Heart right ventricle (tissue), 16 donors: ENCODE measurements at regions not wholly inside any gene's neighbourhood (a gene's known extent, or its start where the extent isn't known, plus 50 kb on each side); places are given as distances from the start of the nearest gene placed in this dataset.

Experiments
- ATAC-seq, 8 donors: fragments of 200-7000 bp; cut with Tn5 transposase; one replicate each; pipeline ENCODE4 v1.9.1; 2020; ENCODE audit warnings: mild to moderate bottlenecking in 8 of 8, moderate library complexity in 8 of 8, moderate number of reproducible peaks in 1 of 8
- DNase-seq, 2 donors: peaks; one replicate each; pipeline ENCODE4 v3.0.0-alpha.2; 2020
- H3K27ac ChIP-seq, 10 donors: fragments of 200-600 bp; sonication (generic) in 2 of 10; one replicate each; pipeline versions ENCODE4 v1.5.0 to v1.8.0; 2020 to 2022; ENCODE audit warnings: mild to moderate bottlenecking in 3 of 10
- H3K27me3 ChIP-seq, 7 donors: fragments of 200-600 bp; one replicate each; pipeline ENCODE4 v1.8.0; 2021 to 2022; ENCODE audit warnings: mild to moderate bottlenecking in 2 of 7
- H3K36me3 ChIP-seq, 9 donors: fragments of 200-600 bp; sonication (generic) in 1 of 9; one replicate each; pipeline versions ENCODE4 v1.5.0 to v1.8.0; 2020 to 2022; ENCODE audit warnings: mild to moderate bottlenecking in 2 of 9
- H3K4me1 ChIP-seq, 9 donors: fragments of 200-600 bp; sonication (generic) in 1 of 9; one replicate each; pipeline versions ENCODE4 v1.5.0 to v1.8.0; 2020 to 2022; ENCODE audit warnings: mild to moderate bottlenecking in 4 of 9
- H3K4me3 ChIP-seq, 10 donors: fragments of 200-600 bp; sonication (generic) in 2 of 10; one replicate each; pipeline versions ENCODE4 v1.5.0 to v1.8.0; 2020 to 2022; ENCODE audit warnings: mild to moderate bottlenecking in 7 of 10, moderate library complexity in 2 of 10
- H3K9me3 ChIP-seq, 11 donors: fragments of 200-600 bp in 10 of 11; sonication (generic) in 2 of 11; one replicate each; pipeline versions ENCODE4 v1.5.0 to v1.8.0; 2013 to 2022; ENCODE audit warnings: mild to moderate bottlenecking in 2 of 11, control low read depth in 1 of 11, moderate library complexity in 1 of 11
- CTCF ChIP-seq, 9 donors: fragments of 200-600 bp; sonication (generic) in 2 of 9; IDR thresholded peaks; one replicate each; pipeline versions ENCODE4 v1.5.0 to v1.8.0; 2021 to 2022; ENCODE audit warnings: antibody characterized with exemption in 9 of 9, mild to moderate bottlenecking in 5 of 9, moderate library complexity in 1 of 9
- WGBS, 2 donors: extraction: QIAGEN DNeasy Blood & Tissue Kit; methylation state at CpG; one replicate each; pipeline ENCODE4 v1.1.7; 2013; ENCODE audit warnings: inconsistent platforms in 1 of 2; 5-methylcytosine and 5-hydroxymethylcytosine counted together
- intact Hi-C, 10 donors: fragments of 100-400 bp; cut with DNase I; formaldehyde crosslinking; loops; one replicate each; pipeline versions ENCODE4 v1.11.1 to v1.14.2; 2022
- donor health status: Arrhythmogenic right ventricular cardiomyopathy.
- donor health status: ischemic (EF 13 %, LVEDD 7.1; RV severe dilation, severe dysfunction).
- donor health status: healthy with polysubstance abuse.
- donor health status: DM: no; HTN: yes; CAD: no.
- donor health status: DM: no; HTN: no; CAD: no.
- donor health status: ischemic (EF 25% LVEDD 6.9; RV normal size, moderate dysfunction).
- donor health status: ischemic (EF 25% LVEDD 5.7; RV mildly dilated, moderate dysfunction).
- donor health status: healthy.
- donor health status: DM: yes; HTN: yes; CAD: no.
- donor health status: Ischemic cardiomyopathy.
- donor health status: ischemic (EF 35%, LVEDD 5.7; RV mildly dilated, moderate dysfunction).
- donor health status: nonischemic (EF 11% LVEDD 7.7; RV severe dilation, severe dysfunction).
- donor health status: DM: yes; HTN: yes; CAD: no.
- donor health status: PGD.
- donor health status: ischemic (EF 29% LVEDD 5.4; RV normal size, mild dysfunction).
- donor health status: nonischemic (EF 23%, LVEDD 6.1; RV moderate dilation, normal function).

- 89 to 91% methylated on average over 2 of the region's 2 CpGs for WGBS, 2 donors
- no peaks in the 10 kb centered on the region for H3K36me3 ChIP-seq
- no peak for DNase-seq
- peaks cover 0 to 2% (median under 1%) of the 10 kb centered on the region in 9 donors for H3K4me1 ChIP-seq
- H3K27ac ChIP-seq = no peak overlapping the region
- H3K9me3 ChIP-seq = no peaks in the 10 kb centered on the region
- H3K4me3 ChIP-seq = no peak overlapping the region
- intact Hi-C loops = no loop called here
- no peak for TF ChIP-seq CTCF (IDR thresholded peaks at IDR 0.05)
- no peak for ATAC-seq
- peaks cover 0 to 10% (median 0%) of the 10 kb centered on the region in 7 donors for H3K27me3 ChIP-seq
Measured at GRCh38 chr2:13015532-13016320, 299.0 kb downstream of the TRIB2 start.

DNA sequence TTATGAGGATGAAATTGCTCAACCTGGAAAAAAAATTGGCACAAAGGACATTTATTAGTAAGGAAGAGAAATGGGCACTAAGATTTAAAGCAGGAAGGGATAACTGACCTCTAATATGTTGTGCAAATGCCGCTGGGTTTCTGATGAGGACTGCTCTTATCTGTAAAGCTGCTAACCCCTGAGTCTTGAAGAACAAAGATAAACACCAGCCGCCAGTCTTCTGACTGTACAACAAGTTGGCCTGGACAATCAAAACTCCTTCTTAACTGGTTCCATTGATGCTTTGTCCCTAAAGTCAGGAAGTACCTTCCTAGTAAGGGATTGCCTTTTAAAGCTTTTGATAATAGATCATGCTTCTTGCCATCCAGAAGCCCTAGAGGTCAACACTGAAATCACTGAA is 301.8 kb downstream of the TRIB2 start:
- no peak for TF ChIP-seq CTCF (IDR thresholded peaks at IDR 0.05)
- peaks cover 0 to 17% (median 13%) of the 10 kb centered on the region in 9 donors for H3K4me1 ChIP-seq
- no peaks in the 10 kb centered on the region for H3K9me3 ChIP-seq
- H3K27me3 ChIP-seq = peaks cover 0 to 10% (median 0%) of the 10 kb centered on the region in 7 donors
- H3K4me3 ChIP-seq = no peak overlapping the region
- DNase-seq = no peak
- ATAC-seq = no peak
- intact Hi-C loops = no loop called here
- 88 to 95% methylated on average over 2 of the region's 2 CpGs for WGBS, 2 donors
- no peak overlapping the region for H3K27ac ChIP-seq
- H3K36me3 ChIP-seq = no peaks in the 10 kb centered on the region

DNA sequence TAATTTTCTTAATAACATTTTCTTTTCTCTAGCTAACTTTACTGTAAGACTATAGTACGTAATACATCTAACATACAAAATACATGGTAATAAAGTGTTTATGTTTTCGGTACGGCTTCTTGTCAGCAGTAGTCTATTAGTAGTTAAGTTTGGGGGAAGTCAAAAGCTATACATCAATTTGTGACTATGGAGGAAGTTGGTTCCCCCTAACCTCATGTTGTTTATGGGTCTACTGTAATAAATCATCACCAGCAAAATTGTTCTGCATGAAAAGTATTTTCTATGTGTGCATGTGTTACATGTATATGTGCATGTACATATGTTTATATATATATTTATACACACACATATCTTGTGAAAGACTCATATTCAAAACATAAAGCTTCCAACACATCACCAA is 303.0 kb downstream of the TRIB2 start:
- Histone ChIP-seq H3K36me3 (no peaks in the 10 kb centered on the region), H3K4me1 (peaks cover 0 to 17% (median 13%) of the 10 kb centered on the region in 9 donors), H3K4me3 (no peak overlapping the region), H3K27me3 (peaks cover 0 to 10% (median 0%) of the 10 kb centered on the region in 7 donors), H3K27ac (no peak overlapping the region), H3K9me3 (no peaks in the 10 kb centered on the region)
- WGBS, 2 donors = 87 to 94% methylated on average over 3 of the region's 3 CpGs
- DNase-seq = no peak
- no peak for ATAC-seq
- intact Hi-C loops = no loop called here
- TF ChIP-seq CTCF (IDR thresholded peaks at IDR 0.05) = no peak

DNA sequence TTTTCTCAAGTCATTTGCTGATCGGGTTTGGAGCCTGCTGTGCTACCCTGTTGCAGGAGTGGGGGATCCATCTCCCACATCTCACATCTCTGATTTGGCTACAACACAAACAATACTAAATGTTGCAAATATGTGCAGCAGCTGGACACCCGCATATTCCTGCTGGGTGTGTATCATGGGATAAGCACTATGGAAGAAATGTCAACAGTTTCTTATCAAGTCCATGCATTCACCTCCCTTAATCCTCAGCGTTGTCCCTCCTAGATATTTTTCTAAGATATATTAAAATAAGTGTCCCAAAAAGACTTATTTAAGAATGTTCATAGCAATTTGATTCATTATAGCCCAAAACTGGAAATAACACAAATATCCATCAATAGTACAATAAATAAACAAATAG is 303.7 kb downstream of the TRIB2 start:
- ATAC-seq (no peak), DNase-seq (no peak)
- H3K36me3 ChIP-seq = no peaks in the 10 kb centered on the region
- 75 to 78% methylated on average over 3 of the region's 3 CpGs for WGBS, 2 donors
- H3K27ac ChIP-seq = no peak overlapping the region
- TF ChIP-seq CTCF (IDR thresholded peaks at IDR 0.05) = no peak
- no peak overlapping the region for H3K4me3 ChIP-seq
- peaks cover 0 to 7% (median 0%) of the 10 kb centered on the region in 7 donors for H3K27me3 ChIP-seq
- H3K9me3 ChIP-seq = no peaks in the 10 kb centered on the region
- intact Hi-C loops = no loop called here
- H3K4me1 ChIP-seq = peaks cover 0 to 17% (median 13%) of the 10 kb centered on the region in 9 donors
